ENCODE measurements at regions not wholly inside any gene's neighbourhood (a gene's known extent, or its start where the extent isn't known, plus 50 kb on each side); places are given as distances from the start of the nearest gene placed in this dataset.
A peak's percentile ranks its signal among the peaks of the same experiment; 100 is the strongest.

DNA sequence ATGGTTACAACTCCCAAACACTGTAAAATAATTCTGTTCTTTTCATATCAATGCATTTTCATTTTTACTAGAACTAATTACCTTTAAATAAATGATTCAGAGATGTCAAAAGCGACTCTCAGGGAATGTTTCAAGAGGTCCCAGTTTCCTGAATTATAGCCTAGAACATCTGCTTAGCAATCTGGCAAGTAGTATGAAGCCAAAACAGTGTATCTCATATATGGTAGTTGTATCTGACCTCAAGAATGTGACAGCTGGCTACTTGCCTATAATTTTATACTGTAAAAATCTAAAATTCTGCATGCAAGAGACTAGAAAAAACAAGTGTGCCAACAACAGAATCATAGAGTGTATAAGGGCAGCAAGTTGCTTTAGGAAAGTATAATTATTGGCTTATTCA lies 187.7 kb upstream of the POU5F2 start:
- DNase-seq, result peak; percentile 79

DNA sequence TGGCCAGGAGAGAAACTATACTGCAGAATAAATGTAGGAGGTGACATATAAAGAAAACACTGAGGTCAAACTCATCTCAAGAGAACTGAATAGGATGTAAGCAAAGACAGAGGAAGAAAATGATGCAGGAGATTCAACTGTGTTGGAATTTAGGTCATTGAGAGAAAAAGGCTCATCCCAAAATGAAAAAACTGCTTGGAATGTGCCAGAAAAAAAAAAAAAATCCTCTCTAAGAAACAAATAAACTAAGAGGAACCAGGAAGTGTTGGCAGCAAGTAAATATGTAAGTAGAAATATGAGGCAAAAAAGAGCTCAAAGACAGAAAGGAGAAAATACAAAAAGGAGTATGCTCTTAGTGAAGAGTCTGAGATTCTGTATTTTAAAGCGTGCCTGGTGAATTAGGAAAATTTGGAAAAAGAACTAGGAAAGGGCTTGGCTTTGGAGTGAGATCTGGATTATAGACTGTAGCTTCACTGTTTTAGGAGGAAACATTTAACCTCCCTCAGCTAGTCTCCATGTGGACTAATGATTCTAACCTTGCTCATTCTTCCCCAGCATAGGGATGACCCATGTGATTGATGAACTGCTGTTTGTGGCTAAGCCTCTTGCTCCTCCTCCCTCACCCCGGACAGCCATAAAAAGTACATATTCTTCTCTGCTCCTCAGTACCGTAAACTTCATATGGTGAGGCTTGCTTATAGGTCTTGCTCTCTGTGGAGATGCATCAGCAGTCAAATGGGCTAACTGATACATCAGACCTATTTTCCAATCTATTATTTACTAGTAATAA lies 185.6 kb upstream of the POU5F2 start:
- peak; percentile 61 for DNase-seq

DNA sequence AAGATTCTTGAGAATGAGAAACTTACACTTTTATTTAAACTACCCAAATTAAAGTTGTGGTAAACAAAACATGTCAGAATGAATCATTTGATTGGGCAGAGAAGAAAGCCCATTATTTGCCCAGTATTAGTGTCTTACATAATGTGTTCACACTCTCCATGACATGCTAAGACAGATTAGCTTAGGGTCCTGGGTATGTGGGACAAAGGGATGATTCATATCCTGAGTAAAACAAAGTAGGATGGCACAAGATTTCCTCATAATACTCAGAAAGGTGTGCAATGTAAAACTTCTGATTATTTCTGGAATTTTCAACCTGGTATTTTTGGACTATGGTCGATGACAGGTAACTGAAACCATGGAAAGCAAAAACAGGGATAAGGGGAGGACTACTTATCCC lies 183.9 kb upstream of the POU5F2 start:
- DNase-seq, result no peak

DNA sequence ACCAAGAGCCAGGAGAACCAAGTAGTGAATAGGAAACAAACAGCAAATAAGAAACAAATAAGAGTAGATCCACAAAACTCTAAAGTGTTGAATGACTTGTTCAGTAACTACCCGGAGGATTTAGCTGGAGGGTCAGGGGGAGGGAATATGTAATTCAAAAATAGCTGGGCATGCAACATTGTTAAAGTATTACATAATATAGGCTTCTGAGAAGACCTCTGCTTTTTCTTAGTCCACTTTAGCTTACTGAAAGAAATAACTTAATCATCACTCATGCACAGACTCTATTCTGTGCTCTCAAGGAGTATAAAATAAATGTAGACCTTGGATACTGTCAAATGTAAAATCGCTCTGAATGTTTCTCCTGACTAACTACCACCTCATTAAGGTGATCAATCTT lies 183.2 kb upstream of the POU5F2 start:
- peak; percentile 41 for DNase-seq

DNA sequence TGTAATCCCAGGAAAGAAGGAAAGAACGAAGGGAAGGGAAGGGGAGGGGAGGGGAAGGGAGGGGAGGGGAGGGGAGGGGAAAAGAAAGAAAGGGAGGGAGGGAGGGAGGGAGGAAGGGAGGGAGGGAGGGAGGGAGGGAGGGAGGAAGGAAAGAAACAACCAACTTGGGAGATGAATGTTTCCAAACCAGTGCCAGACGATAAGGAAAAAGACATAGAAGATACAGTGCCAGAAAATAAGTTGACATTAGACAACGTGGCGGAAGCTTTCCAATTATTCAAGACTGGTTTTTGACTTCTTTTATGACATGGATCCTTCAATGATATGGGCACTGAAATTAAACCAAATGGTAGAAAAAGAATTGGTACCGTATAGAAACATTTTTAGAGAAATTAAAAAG lies 181.2 kb upstream of the POU5F2 start:
- no peak for DNase-seq

DNA sequence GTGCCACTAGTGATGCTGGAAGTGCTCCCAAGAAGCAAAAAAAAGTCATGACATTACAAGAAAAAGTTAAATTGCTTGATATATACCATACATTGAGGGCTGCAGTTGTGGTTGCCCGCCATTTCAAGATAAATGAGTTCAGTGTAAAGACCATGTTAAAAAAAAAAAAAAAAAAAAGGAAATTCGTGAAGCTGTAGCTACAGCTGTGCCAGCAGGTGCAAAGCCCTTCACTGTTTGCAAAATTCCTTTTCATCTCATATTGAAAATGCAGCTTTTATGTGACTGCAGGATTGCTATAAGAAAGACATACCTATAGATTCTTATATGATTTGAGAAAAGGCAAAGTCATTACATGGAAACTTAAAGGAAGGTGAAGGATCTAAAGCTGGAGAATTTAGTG lies 179.6 kb upstream of the POU5F2 start:
- DNase-seq, result no peak

DNA sequence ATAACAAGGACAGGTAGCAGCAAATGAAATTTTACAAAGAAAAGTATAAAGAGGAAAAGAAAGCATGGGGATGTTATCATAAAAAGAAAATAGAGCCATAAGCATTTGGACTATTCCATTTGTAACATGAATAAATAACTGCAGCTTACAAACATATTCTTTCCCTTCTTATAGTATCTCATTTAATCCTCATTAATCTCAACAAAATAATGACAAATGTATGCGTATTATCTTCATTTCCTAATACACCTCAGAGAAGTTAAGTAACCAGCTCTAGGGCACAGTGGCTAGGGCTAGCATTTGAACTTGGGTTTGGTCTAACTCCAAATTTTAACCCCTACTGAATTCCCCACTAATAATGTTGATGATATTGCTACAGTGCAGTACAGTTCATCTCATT lies 175.5 kb upstream of the POU5F2 start:
- no peak for DNase-seq

DNA sequence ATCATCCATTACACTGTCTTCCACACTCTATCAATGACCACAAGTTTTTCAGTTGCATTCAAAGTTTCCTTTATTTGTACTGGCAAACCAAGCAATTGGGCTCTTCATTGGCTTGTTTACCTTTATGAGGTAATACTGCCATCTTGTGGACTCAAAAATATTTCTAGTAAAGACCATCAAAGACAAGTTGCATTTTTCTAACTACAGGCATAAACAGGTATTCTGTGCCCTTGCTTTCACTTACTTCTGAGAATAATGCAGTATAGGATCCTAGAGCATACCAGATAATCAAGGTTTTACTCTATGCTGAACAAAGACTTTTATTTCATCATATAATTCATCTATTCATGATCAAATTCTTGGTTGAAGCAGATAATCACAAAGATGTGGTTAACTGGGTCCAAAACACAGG lies 173.7 kb upstream of the POU5F2 start:
- peak; percentile 52 for DNase-seq

DNA sequence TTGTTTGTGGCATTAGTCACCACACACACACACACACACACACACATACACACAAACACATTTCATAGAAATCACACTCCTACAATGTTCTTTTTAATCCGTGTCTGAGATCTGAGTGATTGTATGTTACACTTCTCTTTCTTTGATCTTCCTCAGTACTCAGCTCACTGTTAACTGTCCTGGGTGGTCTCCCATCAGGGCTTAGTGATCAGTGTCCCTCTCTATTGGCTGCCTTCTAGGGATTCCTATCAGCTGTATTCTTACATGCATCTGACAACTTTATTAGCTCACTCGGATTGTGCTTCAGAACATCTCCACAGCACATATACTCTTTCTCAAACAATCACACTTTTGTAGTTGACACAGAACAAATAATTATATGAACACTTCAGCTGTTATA lies 170.2 kb upstream of the POU5F2 start:
- DNase-seq, result no peak

DNA sequence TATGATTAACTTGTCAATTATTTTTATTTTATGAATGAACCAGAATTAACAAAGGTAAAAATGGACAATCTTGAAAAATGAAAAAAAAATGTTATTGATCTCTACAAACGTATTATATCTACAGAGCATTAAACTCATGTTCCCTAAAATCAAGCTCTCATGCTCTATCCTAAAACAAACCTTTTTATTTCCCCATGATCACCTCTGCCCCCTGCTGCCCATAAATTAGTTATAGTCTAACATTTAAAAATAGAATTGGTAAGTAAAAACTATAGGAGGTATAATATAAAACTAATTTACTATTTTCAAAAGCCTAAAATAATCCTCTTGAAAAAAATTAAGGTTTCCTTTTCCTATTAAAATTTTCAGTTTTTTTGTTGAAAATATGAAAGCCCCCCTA lies 168.0 kb upstream of the POU5F2 start:
- DNase-seq, result no peak

DNA sequence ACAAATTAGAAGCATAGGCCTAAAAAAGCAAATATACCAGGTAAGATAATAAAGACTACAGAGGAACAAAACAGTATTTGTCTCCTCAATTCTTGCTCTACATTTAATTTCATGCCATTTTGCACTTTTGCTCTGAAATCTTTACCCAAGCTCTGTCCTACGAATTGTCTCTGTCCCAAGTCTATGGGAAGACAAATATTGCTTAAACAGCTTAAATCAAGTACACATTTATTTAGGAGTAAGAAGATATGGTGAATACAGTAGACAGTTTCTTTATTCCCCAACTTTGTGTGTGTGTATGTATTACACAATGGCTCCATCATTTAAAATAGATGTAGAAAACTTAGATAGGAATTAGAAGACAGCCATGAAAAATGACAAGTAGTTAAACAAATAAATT lies 163.5 kb upstream of the POU5F2 start:
- DNase-seq, result no peak

DNA sequence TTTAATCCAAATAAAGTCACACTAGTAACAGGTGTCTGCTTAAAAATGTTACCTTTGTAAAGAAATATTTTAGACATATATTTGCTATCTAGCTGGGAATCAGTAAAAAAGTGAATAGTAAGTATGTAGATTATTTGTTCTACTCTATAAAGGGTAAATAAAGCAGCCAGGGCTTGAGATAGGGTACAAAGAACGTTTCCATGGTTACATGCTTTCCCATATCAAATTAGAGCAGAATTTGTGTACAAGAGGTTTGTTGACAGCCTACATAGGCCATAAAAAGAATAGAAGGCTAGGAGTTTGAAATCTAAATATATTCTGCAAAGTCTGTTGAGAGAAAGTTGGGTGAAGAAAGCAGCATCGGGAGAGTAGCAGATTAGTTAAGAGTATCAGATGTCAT lies 160.9 kb upstream of the POU5F2 start:
- no peak for DNase-seq

DNA sequence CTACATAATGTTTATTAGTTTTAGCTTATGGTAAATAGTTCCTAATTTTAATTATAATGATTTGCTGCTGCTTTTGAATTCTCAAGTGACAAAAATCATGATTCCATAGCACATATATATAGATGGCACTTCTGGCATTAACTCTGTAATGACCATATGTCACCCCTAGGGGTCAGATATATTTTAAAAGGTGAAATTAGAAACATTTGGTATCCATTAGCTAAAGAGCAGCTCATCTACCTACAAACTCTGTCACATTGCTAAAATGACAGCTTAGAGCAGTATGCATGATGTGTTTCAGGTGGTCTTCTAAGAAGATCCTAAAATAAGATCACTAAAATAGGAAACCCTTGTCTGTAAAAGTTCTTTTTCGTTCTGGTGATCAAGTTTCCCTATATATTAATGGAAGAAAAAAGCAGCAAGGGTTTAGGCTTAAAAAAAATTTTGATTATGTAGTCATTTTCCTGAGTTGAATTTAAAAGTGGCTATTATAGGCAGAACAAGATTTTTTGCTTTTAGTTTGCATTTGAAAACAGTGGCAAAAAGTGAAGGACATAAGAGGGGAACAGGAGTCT lies 157.7 kb upstream of the POU5F2 start:
- no peak for DNase-seq

DNA sequence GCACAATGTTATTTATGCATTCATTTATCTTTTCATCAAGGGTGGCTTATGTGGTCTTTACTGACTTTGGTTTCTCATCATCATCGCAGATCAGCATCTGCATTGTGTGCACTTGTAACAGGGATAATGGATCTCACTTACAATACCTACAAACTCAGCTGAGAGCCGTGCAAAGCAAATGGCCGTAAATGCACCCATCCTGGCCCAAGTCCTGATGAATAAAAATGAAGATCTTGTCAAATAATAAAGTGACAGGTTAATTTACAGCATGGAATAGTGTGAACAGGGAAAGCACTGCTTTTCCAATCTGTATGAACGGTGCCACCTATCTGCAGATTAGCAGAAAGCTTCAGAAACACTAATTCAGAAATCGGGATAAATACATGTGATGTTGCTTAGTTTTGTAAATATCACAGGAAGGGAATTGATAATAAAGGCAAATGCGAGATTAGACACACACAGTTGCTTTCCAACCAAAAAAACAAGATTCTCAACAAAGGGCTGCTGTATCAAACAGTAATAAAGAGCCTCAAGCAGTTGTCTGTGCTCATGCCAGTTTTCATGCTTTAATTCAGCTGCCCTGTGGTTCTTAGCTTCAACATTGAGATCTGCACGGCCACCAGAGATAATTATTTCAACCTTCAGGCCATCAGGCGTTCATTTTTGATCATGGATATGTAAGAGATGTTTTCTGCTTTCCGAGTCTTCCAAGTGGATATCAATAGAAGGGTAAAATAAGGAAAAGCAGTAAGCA lies 153.4 kb upstream of the POU5F2 start:
- no peak for DNase-seq

DNA sequence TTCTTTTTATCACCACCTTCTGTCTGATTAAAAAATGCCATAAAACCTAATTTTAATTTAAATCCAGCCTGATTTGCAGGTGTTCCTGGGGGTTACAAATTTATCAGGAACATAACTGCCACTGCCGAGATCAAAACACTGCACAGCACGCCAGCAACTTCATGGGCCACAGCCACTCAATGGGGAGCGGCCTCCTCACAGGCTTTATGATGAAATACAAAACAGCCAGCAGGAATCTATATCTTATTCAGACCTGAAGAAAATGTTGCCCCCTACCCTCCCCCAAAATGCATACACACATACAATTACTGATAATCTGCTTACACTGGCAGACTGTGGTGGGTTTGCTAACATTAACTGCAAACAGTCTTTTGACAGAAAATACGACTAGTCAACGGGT lies 151.7 kb upstream of the POU5F2 start:
- DNase-seq, result no peak

DNA sequence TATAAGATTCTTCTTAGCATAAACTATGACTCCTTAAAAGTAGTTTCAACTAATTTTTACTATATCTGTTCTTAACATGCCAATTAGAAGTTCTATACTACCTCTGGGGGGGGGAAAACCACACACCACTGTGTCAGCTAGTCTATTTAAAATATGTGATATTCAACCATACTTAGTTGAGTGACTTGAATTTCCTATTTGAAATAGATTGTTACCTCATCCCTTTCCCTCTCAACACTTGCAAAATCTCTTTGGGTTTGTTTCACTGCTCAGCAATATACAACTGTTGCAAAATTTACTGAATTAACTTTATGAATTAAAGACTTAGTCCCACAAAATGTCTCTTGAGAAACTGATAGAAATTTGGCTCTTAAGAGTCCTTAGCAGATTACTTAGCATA lies 151.1 kb upstream of the POU5F2 start:
- no peak for DNase-seq

DNA sequence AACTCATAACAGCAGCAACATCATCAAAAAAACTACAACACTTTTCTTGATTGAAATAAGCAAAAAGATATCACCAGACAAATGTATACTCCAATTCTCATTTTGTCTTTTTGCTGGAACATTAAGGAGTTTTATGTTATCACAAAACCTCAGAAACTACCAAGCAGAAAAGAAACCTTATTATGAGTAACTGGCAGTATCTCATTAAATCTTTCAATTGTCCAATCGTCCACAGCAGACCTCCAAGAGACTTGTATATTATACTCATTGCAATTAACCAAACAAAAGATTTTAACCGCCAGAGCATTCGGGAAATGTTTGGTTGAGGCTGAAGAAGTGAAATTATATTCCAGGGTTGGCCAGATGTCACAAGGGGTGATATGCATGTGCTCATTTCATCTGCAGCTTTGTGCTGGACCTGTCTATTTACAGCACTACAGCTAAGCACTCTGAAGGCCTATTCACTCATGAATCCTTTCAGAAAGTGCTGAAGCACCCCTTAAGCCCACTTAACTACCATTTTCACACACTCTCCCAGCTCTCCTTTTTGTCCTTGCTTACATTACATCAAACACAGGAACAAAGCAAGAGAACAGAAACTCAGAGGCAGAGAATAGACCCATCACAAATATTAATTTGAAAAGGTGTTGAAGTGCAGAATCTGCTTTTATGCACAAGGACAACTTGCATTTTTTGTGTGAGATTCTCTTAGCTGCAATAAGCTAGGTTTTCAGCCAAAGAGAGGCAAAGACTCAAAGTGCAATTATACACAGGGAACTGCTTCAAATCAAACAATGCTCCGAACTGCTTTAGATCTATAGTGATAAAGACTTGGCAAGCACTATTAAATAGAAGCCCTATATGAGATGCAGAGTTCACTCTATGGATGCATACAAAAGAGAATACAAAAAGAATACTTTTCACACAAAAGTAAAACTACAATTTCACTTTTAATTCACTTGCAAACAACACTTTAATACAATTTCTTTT lies 150.4 kb upstream of the POU5F2 start:
- no peak for DNase-seq

DNA sequence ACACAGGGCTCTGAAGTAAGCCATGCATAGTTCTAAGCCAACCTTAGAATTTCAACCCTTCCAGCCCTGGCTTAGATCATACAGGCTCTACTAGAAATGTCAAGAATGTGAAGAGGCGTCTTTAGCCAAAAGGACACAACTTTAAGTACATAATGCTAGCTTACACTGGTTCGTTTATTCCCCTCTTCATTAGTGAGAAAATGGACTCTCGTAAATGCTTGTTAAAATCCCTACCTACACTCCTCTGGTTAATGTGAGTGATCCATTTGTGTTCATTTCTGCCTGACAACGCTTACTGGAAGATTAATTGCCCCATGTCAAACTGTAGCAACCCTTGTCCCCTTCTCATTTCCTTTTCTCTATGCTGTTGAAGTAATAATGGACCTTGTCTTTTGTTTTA lies 149.3 kb upstream of the POU5F2 start:
- DNase-seq, result no peak

DNA sequence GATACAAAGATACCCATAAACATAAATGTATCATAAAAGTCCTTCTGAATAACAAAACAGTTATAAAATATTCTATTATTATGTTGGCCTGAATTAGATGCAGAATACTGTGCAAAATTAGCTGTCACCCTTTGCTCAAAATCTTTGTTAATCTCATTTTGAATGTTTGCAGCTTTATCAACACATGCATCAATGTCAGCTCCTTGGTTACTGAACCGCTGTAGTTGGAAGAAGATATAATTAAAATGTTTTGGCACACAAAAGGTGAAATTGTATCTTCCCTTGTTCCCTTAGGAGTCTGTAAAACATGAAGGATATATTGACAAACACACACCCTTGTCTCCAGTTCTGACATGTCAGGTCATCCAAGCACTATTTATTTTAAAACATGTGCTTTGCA lies 146.3 kb upstream of the POU5F2 start:
- DNase-seq, result no peak

DNA sequence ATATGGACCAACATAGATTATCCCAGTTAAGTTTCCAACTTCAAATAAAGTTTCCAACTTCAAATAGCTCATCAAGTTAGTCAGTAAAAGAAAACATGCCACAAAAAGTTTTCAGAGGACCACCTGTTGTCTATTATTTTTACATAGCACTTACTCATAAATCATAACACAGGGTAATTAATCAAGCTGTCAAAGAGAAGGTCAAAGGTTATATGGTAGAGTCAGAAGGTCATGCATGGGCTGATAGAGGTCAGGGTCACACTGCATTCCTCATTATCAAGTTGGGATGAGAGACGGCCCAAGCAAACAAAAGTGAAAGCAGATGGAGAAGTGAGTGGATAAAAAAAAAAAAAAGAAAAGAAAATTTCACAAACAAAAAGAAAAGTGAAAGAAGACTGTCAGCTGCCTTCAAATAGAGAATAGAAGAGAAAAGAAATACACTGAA lies 145.5 kb upstream of the POU5F2 start:
- peak; percentile 8 for DNase-seq

DNA sequence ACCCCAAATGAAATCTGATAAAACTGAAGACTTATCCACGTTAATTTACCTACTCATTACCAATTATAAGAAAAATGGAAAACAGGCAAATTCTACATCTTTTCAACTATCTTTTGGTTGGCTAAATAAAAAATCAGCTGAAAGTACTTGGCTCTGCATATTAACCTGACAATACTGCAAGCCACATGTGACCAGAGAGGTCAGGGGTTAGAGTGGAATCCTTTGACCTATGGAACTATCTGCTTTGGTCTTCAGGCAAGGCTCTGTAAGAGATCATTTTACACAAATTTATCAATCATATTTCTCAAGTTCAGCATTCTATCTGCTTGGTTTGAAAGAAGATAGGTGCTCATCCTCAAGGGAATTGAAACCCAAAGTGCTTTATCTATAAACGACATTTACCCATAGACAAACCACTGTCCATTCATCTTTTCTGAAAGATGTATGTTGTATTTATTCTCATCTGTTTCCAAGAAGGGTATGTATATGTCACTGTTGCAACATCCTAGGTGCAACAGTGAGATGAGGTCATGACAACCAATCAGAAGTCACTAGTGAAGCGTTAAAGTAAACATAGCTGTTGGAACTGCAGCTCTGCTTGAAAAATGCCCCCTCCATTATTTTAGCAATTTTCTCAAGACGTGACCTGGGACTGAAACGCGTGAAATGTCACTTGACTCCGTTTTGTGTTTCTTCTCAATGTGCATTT lies 144.9 kb upstream of the POU5F2 start:
- DNase-seq, result no peak

DNA sequence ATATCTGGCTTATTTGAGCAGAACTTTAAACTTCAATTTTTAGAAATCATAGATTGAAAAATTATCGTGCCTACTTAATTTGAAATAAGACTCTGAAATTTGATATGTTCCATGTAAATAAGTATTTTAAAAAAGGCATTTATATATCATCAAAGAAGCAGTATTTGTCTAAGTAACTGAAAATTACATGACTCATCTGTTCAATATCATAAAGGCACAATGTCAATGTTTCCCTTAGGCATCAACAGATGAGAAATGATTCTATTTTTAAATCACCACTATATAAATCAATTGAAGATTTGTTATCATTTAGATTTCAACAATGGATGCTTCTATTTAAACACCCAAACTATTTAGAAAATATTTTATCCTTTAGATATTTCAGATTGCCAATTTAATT lies 142.9 kb upstream of the POU5F2 start:
- no peak for DNase-seq

All from fibroblast of upper back skin (primary cell).